CD14-positive monocyte (primary cell): ENCODE measurements at regions not wholly inside any gene's neighbourhood (a gene's known extent, or its start where the extent isn't known, plus 50 kb on each side); places are given as distances from the start of the nearest gene placed in this dataset.

Experiments
- DNase-seq, 3 donors: peaks; one replicate each; pipeline ENCODE4 v3.0.0-alpha.2; 2011 to 2022
- H2AFZ ChIP-seq: 2 replicates; pipeline ENCODE4 v1.6.0; 2012; ENCODE audit warnings: mild to moderate bottlenecking, low read depth, low read length, inconsistent platforms; ENCODE audit not compliant: insufficient read depth, poor library complexity, severe bottlenecking
- H3K27ac ChIP-seq, 2 donors: 1 replicate in 1 of 2; 2 replicates in 1 of 2; pipeline ENCODE4 v1.5.1; 2012 to 2013; ENCODE audit warnings: low read length in 2 of 2, control low read depth in 1 of 2, inconsistent platforms in 1 of 2, low read depth in 1 of 2, mild to moderate bottlenecking in 1 of 2
- H3K27me3 ChIP-seq, 2 donors: one replicate each; pipeline versions ENCODE4 v1.6.0 to v1.6.1; 2011 to 2013; ENCODE audit warnings: low read length in 2 of 2; ENCODE audit not compliant: control insufficient read depth in 2 of 2, insufficient read depth in 2 of 2
- H3K36me3 ChIP-seq, 2 donors: replicated peaks in 1 of 2; 1 replicate in 1 of 2; 2 replicates in 1 of 2; pipeline versions ENCODE4 v1.5.1 to v1.6.1; 2012 to 2013; ENCODE audit warnings: low read length in 2 of 2, control low read depth in 1 of 2, inconsistent platforms in 1 of 2, mild to moderate bottlenecking in 1 of 2; ENCODE audit not compliant: insufficient read depth in 2 of 2, control insufficient read depth in 1 of 2
- H3K4me1 ChIP-seq, 2 donors: 1 replicate in 1 of 2; 2 replicates in 1 of 2; pipeline versions ENCODE4 v1.5.1 to v1.6.1; 2012 to 2013; ENCODE audit warnings: low read length in 2 of 2, control low read depth in 1 of 2, inconsistent platforms in 1 of 2, mild to moderate bottlenecking in 1 of 2, moderate library complexity in 1 of 2; ENCODE audit not compliant: insufficient read depth in 2 of 2, control insufficient read depth in 1 of 2
- H3K4me2 ChIP-seq: replicated peaks from 2 replicates; pipeline ENCODE3; 2012; ENCODE audit warnings: low read length, moderate library complexity, mild to moderate bottlenecking; ENCODE audit not compliant: poor library complexity, severe bottlenecking; ENCODE audit errors: extremely low read depth
- H3K4me3 ChIP-seq, 3 experiments: fragments of 200-600 bp in 1 of 3; sonication (generic) in 1 of 3; replicated peaks in 1 of 3; 1 replicate in 2 of 3; 2 replicates in 1 of 3; pipeline ENCODE4 v1.5.1; 2011 to 2013; ENCODE audit warnings: low read length in 3 of 3, mild to moderate bottlenecking in 3 of 3, control low read depth in 2 of 3, low read depth in 2 of 3, inconsistent platforms in 1 of 3, moderate library complexity in 1 of 3
- H3K79me2 ChIP-seq: 2 replicates; pipeline ENCODE4 v1.6.0; 2012; ENCODE audit warnings: mild to moderate bottlenecking, control low read depth, inconsistent platforms, low read length, moderate library complexity; ENCODE audit not compliant: insufficient read depth
- H3K9ac ChIP-seq: 2 replicates; pipeline ENCODE4 v1.6.0; 2017; ENCODE audit warnings: low read length, mild to moderate bottlenecking; ENCODE audit not compliant: insufficient read depth, poor library complexity, severe bottlenecking
- H3K9me3 ChIP-seq, 2 donors: replicated peaks in 1 of 2; 1 replicate in 1 of 2; 2 replicates in 1 of 2; pipeline versions ENCODE4 v1.5.1 to v1.6.1; 2012 to 2013; ENCODE audit warnings: low read length in 2 of 2, control low read depth in 1 of 2; ENCODE audit not compliant: control insufficient read depth in 1 of 2, insufficient read depth in 1 of 2
- H4K20me1 ChIP-seq: 2 replicates; pipeline ENCODE4 v1.6.0; 2012; ENCODE audit warnings: mild to moderate bottlenecking, low read length, control low read depth, moderate library complexity; ENCODE audit not compliant: insufficient read depth
- H3K27ac Mint-ChIP-seq, 7 donors: one replicate each; pipeline ENCODE4 v1.8.0; 2020; ENCODE audit warnings: mild to moderate bottlenecking in 7 of 7, mixed read lengths in 7 of 7, moderate library complexity in 6 of 7, inconsistent platforms in 2 of 7
- H3K27me3 Mint-ChIP-seq, 3 donors: one replicate each; pipeline ENCODE4 v1.8.0; 2021 to 2022; ENCODE audit warnings: low read depth in 3 of 3, mild to moderate bottlenecking in 3 of 3, mixed read lengths in 3 of 3, moderate library complexity in 3 of 3, inconsistent platforms in 1 of 3
- H3K36me3 Mint-ChIP-seq, 2 donors: one replicate each; pipeline ENCODE4 v1.8.0; 2020; ENCODE audit warnings: mixed read lengths in 2 of 2, inconsistent platforms in 1 of 2, mild to moderate bottlenecking in 1 of 2
- H3K4me1 Mint-ChIP-seq: one replicate; pipeline ENCODE4 v1.8.0; 2020; ENCODE audit warnings: mild to moderate bottlenecking, mixed read lengths
- H3K4me3 Mint-ChIP-seq, 2 donors: one replicate each; pipeline ENCODE4 v1.8.0; 2020; ENCODE audit warnings: mild to moderate bottlenecking in 2 of 2, mixed read lengths in 2 of 2, moderate library complexity in 1 of 2
- H3K9me3 Mint-ChIP-seq, 7 donors: one replicate each; pipeline ENCODE4 v1.8.0; 2020 to 2022; ENCODE audit warnings: mixed read lengths in 7 of 7, mild to moderate bottlenecking in 6 of 7, moderate library complexity in 6 of 7, inconsistent platforms in 2 of 7
- CTCF ChIP-seq: fragments of 200-600 bp; IDR thresholded peaks from one replicate; pipeline ENCODE4 v1.8.0; 2022; ENCODE audit warnings: antibody characterized with exemption, mild to moderate bottlenecking
- WGBS: methylation state at CpG from one replicate; pipeline ENCODE4 v1.1.5; 2013; ENCODE audit warnings: missing lambda C conversion rate; ENCODE audit not compliant: insufficient coverage; 5-methylcytosine and 5-hydroxymethylcytosine counted together
- intact Hi-C, 2 donors: fragments of 100-400 bp; cut with micrococcal nuclease; formaldehyde crosslinking; loops; one replicate each; pipeline versions ENCODE4 v1.15.0 to v1.15.1; 2023

GRCh38 chr1:194394676-194395075 is 1208.3 kb upstream of the B3GALT2 start:
- Mint-ChIP-seq H3K4me3 (no peak overlapping the region), H3K36me3 (no peaks in the 10 kb centered on the region), H3K4me1 (no peaks in the 10 kb centered on the region), H3K27ac (no peak overlapping the region), H3K27me3 (no peaks in the 10 kb centered on the region), H3K9me3 (peaks cover 0 to 13% (median 3%) of the 10 kb centered on the region in 7 donors)
- H3K9me3 ChIP-seq, result peaks cover 3 to 6% of the 10 kb centered on the region in 2 donors
- no peak for TF ChIP-seq CTCF
- DNase-seq, result no peak
- H3K79me2 ChIP-seq, result no peaks in the 10 kb centered on the region
- intact Hi-C loops, result no loop called here
- H3K4me1 ChIP-seq, result no peaks in the 10 kb centered on the region
- no peak overlapping the region for H3K9ac ChIP-seq
- H3K4me2 ChIP-seq, result no peak overlapping the region
- H3K27ac ChIP-seq, result no peak overlapping the region
- no peaks in the 10 kb centered on the region for H4K20me1 ChIP-seq
- no peak overlapping the region for H3K4me3 ChIP-seq
- H3K36me3 ChIP-seq, result no peaks in the 10 kb centered on the region
- H2AFZ ChIP-seq, result no peak overlapping the region
- no peaks in the 10 kb centered on the region for H3K27me3 ChIP-seq
- no CpG with 5 or more reads among the region's 1 CpG for WGBS

- Mint-ChIP-seq H3K4me1 (no peaks in the 10 kb centered on the region), H3K27me3 (no peaks in the 10 kb centered on the region), H3K9me3 (peaks cover 0 to 12% (median 0%) of the 10 kb centered on the region in 7 donors), H3K36me3 (no peaks in the 10 kb centered on the region), H3K27ac (no peak overlapping the region), H3K4me3 (no peak overlapping the region)
- Histone ChIP-seq H3K79me2 (no peaks in the 10 kb centered on the region), H3K4me2 (no peak overlapping the region), H2AFZ (no peak overlapping the region), H3K9me3 (peaks cover 3 to 6% of the 10 kb centered on the region in 2 donors), H3K36me3 (no peaks in the 10 kb centered on the region), H4K20me1 (no peaks in the 10 kb centered on the region), H3K4me1 (no peaks in the 10 kb centered on the region), H3K4me3 (no peak overlapping the region), H3K27ac (no peak overlapping the region), H3K9ac (no peak overlapping the region), H3K27me3 (no peaks in the 10 kb centered on the region)
- DNase-seq, result no peak
- intact Hi-C loops, result no loop called here
- no peak for TF ChIP-seq CTCF
Measured at GRCh38 chr1:194387531-194387930, 1201.1 kb upstream of the B3GALT2 start.
